Esophagus muscularis mucosa (tissue), 3 donors: ENCODE measurements at regions not wholly inside any gene's neighbourhood (a gene's known extent, or its start where the extent isn't known, plus 50 kb on each side); places are given as distances from the start of the nearest gene placed in this dataset.

ENCODE experiments used
- CTCF ChIP-seq, 3 experiments: fragments of 200-600 bp in 2 of 3; fragments of 450-650 bp in 1 of 3; sonication (generic) in 2 of 3; IDR thresholded peaks; one replicate each; pipeline ENCODE4 v1.5.1; 2017 to 2019; ENCODE audit warnings: antibody characterized with exemption in 3 of 3, mild to moderate bottlenecking in 2 of 3, moderate library complexity in 1 of 3
- POLR2A ChIP-seq: fragments of 450-650 bp; IDR thresholded peaks from one replicate; pipeline ENCODE4 v1.6.1; 2017; ENCODE audit warnings: antibody characterized with exemption, moderate library complexity, mild to moderate bottlenecking, low read depth

- no peak for TF ChIP-seq CTCF (IDR thresholded peaks at IDR 0.05)
- no peak for TF ChIP-seq POLR2A
Observed at GRCh38 chr15:61633951-61634350, 404.8 kb upstream of the RORA start.
